Heart right ventricle (tissue), 16 donors: ENCODE measurements at regions not wholly inside any gene's neighbourhood (a gene's known extent, or its start where the extent isn't known, plus 50 kb on each side); places are given as distances from the start of the nearest gene placed in this dataset.

Experiments used
- ATAC-seq, 8 donors: fragments of 200-7000 bp; cut with Tn5 transposase; one replicate each; pipeline ENCODE4 v1.9.1; 2020; ENCODE audit warnings: mild to moderate bottlenecking in 8 of 8, moderate library complexity in 8 of 8, moderate number of reproducible peaks in 1 of 8
- DNase-seq, 2 donors: peaks; one replicate each; pipeline ENCODE4 v3.0.0-alpha.2; 2020
- H3K27ac ChIP-seq, 10 donors: fragments of 200-600 bp; sonication (generic) in 2 of 10; one replicate each; pipeline versions ENCODE4 v1.5.0 to v1.8.0; 2020 to 2022; ENCODE audit warnings: mild to moderate bottlenecking in 3 of 10
- H3K27me3 ChIP-seq, 7 donors: fragments of 200-600 bp; one replicate each; pipeline ENCODE4 v1.8.0; 2021 to 2022; ENCODE audit warnings: mild to moderate bottlenecking in 2 of 7
- H3K36me3 ChIP-seq, 9 donors: fragments of 200-600 bp; sonication (generic) in 1 of 9; one replicate each; pipeline versions ENCODE4 v1.5.0 to v1.8.0; 2020 to 2022; ENCODE audit warnings: mild to moderate bottlenecking in 2 of 9
- H3K4me1 ChIP-seq, 9 donors: fragments of 200-600 bp; sonication (generic) in 1 of 9; one replicate each; pipeline versions ENCODE4 v1.5.0 to v1.8.0; 2020 to 2022; ENCODE audit warnings: mild to moderate bottlenecking in 4 of 9
- H3K4me3 ChIP-seq, 10 donors: fragments of 200-600 bp; sonication (generic) in 2 of 10; one replicate each; pipeline versions ENCODE4 v1.5.0 to v1.8.0; 2020 to 2022; ENCODE audit warnings: mild to moderate bottlenecking in 7 of 10, moderate library complexity in 2 of 10
- H3K9me3 ChIP-seq, 11 donors: fragments of 200-600 bp in 10 of 11; sonication (generic) in 2 of 11; one replicate each; pipeline versions ENCODE4 v1.5.0 to v1.8.0; 2013 to 2022; ENCODE audit warnings: mild to moderate bottlenecking in 2 of 11, control low read depth in 1 of 11, moderate library complexity in 1 of 11
- WGBS, 2 donors: extraction: QIAGEN DNeasy Blood & Tissue Kit; methylation state at CpG; one replicate each; pipeline ENCODE4 v1.1.7; 2013; ENCODE audit warnings: inconsistent platforms in 1 of 2; 5-methylcytosine and 5-hydroxymethylcytosine counted together
- intact Hi-C, 10 donors: fragments of 100-400 bp; cut with DNase I; formaldehyde crosslinking; loops; one replicate each; pipeline versions ENCODE4 v1.11.1 to v1.14.2; 2022
- TF ChIP-seq, protein P1 (sequence below), 9 donors: fragments of 200-600 bp; sonication (generic) in 2 of 9; IDR thresholded peaks; one replicate each; pipeline versions ENCODE4 v1.5.0 to v1.8.0; 2021 to 2022; ENCODE audit warnings: antibody characterized with exemption in 9 of 9, mild to moderate bottlenecking in 5 of 9, moderate library complexity in 1 of 9
- donor health status: Arrhythmogenic right ventricular cardiomyopathy.
- donor health status: ischemic (EF 13 %, LVEDD 7.1; RV severe dilation, severe dysfunction).
- donor health status: healthy with polysubstance abuse.
- donor health status: DM: no; HTN: yes; CAD: no.
- donor health status: DM: no; HTN: no; CAD: no.
- donor health status: ischemic (EF 25% LVEDD 6.9; RV normal size, moderate dysfunction).
- donor health status: ischemic (EF 25% LVEDD 5.7; RV mildly dilated, moderate dysfunction).
- donor health status: healthy.
- donor health status: DM: yes; HTN: yes; CAD: no.
- donor health status: Ischemic cardiomyopathy.
- donor health status: ischemic (EF 35%, LVEDD 5.7; RV mildly dilated, moderate dysfunction).
- donor health status: nonischemic (EF 11% LVEDD 7.7; RV severe dilation, severe dysfunction).
- donor health status: DM: yes; HTN: yes; CAD: no.
- donor health status: PGD.
- donor health status: ischemic (EF 29% LVEDD 5.4; RV normal size, mild dysfunction).
- donor health status: nonischemic (EF 23%, LVEDD 6.1; RV moderate dilation, normal function).

DNA sequence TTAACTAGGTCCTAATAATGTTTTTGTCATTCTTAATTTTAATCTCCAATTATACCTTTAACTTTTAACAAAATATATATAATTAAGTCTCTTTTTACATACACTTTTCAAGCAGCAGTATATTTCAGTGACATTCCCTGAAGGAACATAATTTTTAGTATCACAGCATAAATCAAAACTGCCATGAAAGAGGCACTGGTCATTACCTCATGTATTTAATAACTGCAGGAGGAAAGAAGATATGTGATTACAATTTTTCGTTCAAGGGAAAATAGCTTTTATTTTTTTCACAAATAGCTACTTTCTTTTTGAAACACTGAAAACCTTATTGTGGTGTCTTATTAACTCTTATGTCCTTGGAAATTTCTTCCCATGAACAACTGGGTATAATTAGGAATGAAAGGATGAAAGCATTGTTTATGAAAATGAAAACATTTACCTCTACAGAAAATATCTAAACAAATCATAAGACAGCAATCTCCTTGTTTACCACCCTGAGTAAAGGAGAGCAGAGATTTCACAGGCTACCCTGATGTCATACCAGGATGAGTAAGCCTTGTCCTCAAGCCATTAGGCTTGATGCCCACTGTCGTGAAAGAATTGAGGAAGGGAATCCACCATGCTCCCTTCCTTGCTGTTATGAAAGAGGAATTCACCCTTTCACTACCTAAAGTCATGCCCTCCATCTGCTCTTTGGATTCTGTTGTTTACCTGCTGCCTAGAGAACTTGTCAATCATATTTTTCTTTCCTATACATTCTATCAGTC lies 877.2 kb upstream of the PCDH20 start:
- H3K27ac ChIP-seq: no peak overlapping the region
- ATAC-seq (no peak), DNase-seq (no peak)
- H3K9me3 ChIP-seq: no peaks in the 10 kb centered on the region
- H3K27me3 ChIP-seq: no peaks in the 10 kb centered on the region
- H3K36me3 ChIP-seq: no peaks in the 10 kb centered on the region
- intact Hi-C loops: no loop called here
- 57 to 65% methylated on average over 2 of the region's 2 CpGs for WGBS, 2 donors
- no peak overlapping the region for H3K4me3 ChIP-seq
- TF ChIP-seq, protein P1, sequence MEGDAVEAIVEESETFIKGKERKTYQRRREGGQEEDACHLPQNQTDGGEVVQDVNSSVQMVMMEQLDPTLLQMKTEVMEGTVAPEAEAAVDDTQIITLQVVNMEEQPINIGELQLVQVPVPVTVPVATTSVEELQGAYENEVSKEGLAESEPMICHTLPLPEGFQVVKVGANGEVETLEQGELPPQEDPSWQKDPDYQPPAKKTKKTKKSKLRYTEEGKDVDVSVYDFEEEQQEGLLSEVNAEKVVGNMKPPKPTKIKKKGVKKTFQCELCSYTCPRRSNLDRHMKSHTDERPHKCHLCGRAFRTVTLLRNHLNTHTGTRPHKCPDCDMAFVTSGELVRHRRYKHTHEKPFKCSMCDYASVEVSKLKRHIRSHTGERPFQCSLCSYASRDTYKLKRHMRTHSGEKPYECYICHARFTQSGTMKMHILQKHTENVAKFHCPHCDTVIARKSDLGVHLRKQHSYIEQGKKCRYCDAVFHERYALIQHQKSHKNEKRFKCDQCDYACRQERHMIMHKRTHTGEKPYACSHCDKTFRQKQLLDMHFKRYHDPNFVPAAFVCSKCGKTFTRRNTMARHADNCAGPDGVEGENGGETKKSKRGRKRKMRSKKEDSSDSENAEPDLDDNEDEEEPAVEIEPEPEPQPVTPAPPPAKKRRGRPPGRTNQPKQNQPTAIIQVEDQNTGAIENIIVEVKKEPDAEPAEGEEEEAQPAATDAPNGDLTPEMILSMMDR (IDR thresholded peaks at IDR 0.05): no peak
- no peaks in the 10 kb centered on the region for H3K4me1 ChIP-seq

DNA sequence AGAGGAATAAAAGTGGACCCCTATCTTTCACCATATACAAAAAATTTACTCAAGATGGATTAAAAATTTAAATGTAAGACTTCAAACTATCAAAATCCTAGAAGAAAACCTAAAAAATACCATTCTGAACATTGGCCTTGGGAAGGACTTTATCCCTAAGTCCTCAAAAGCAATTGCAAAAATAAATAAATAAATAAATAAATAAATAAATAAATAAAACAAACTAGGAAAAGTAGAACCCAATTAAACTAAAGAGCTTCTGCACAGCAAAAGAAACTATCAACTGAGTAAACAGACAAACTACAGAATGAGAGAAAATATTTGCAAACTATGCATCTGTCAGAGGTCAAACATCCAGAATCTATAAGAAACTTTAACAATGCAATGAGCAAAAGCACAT lies 874.9 kb upstream of the PCDH20 start:
- no peak for DNase-seq
- TF ChIP-seq, protein P1 (IDR thresholded peaks at IDR 0.05): no peak
- no peak for ATAC-seq
- intact Hi-C loops: no loop called here
- Histone ChIP-seq H3K27me3 (no peaks in the 10 kb centered on the region), H3K27ac (no peak overlapping the region), H3K36me3 (no peaks in the 10 kb centered on the region), H3K4me3 (no peak overlapping the region), H3K9me3 (no peaks in the 10 kb centered on the region), H3K4me1 (no peaks in the 10 kb centered on the region)

DNA sequence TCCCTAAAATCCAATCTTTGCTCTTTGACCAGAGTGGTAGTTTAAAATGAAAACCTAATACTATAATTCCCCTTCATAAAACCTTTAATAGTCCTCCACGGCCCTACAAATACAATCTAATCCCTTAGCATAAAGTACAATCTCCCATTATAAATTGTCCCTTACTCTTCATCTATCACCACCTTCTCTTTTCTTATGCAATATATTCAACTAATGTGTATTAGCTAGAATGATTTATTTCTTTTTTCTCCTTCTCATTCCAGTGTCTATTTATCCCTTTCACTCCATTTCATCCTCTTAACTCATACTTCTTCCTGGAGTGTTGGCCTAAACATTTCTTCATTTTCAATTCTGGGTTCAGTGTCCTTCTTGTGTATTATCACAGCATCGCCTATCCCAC lies 872.1 kb upstream of the PCDH20 start:
- ATAC-seq: no peak
- TF ChIP-seq, protein P1 (IDR thresholded peaks at IDR 0.05): no peak
- 84% methylated on average over 2 of the region's 2 CpGs for WGBS, 2 donors

DNA sequence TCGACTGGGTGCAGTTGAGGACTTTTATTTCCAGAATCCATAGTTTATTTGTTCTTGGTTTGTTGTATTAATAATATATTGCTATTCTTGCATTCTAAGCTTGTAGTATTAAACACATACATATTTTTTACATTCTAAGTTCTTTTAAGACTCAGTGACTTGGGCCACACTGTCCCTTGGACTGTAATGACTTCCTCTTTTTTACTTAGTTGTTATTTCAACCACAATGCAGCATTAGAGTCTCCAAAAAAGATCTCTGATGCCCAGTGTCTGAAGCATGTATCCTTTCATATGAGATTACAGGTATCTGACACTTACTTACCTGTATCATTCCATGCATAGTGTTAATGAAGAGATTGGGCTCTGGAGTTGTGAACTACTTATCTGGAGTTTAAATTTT lies 864.9 kb upstream of the PCDH20 start:
- DNase-seq (no peak), ATAC-seq (no peak)
- no peaks in the 10 kb centered on the region for H3K4me1 ChIP-seq
- no peaks in the 10 kb centered on the region for H3K27me3 ChIP-seq
- no peaks in the 10 kb centered on the region for H3K36me3 ChIP-seq
- TF ChIP-seq, protein P1 (IDR thresholded peaks at IDR 0.05): no peak
- 72 to 85% methylated on average over 1 of the region's 1 CpG for WGBS, 2 donors
- peaks cover 0 to 5% (median 0%) of the 10 kb centered on the region in 11 donors for H3K9me3 ChIP-seq
- intact Hi-C loops: no loop called here
- H3K4me3 ChIP-seq: no peak overlapping the region
- H3K27ac ChIP-seq: no peak overlapping the region

More for the DNA sequence above, 872.1 kb upstream of the PCDH20 start:
- Histone ChIP-seq H3K27me3 (no peaks in the 10 kb centered on the region), H3K4me1 (no peaks in the 10 kb centered on the region), H3K36me3 (no peaks in the 10 kb centered on the region), H3K27ac (no peak overlapping the region), H3K9me3 (no peaks in the 10 kb centered on the region), H3K4me3 (no peak overlapping the region)
- no peak for DNase-seq
- intact Hi-C loops: no loop called here
